22Rv1 (cell line): ENCODE measurements at regions not wholly inside any gene's neighbourhood (a gene's known extent, or its start where the extent isn't known, plus 50 kb on each side); places are given as distances from the start of the nearest gene placed in this dataset.

ENCODE experiments used
- CTCF ChIP-seq: fragments of 450-650 bp; IDR thresholded peaks from 2 replicates; pipeline ENCODE4 v1.5.1; 2017; ENCODE audit warnings: mild to moderate bottlenecking
- ZFX ChIP-seq: fragments of 450-650 bp; IDR thresholded peaks from 2 replicates; pipeline ENCODE4 v1.6.1; 2017; ENCODE audit warnings: antibody characterized with exemption, borderline replicate concordance

GRCh38 chr10:27426948-27427467 lies 77.1 kb upstream of the RAB18 start:
- TF ChIP-seq CTCF: no peak
- TF ChIP-seq ZFX: no peak
